GM19455 (cell line): ENCODE measurements at regions not wholly inside any gene's neighbourhood (a gene's known extent, or its start where the extent isn't known, plus 50 kb on each side); places are given as distances from the start of the nearest gene placed in this dataset.
"Not testable (repeated sequence)": the region's sequence is repeated elsewhere in the genome, so short reads cannot be mapped to it uniquely, and the experiment has no call there.

Source experiments
- ATAC-seq: cut with Tn5 transposase; IDR thresholded peaks from one replicate; pipeline ENCODE4 v1.9.1; 2021; ENCODE audit not compliant: unreplicated experiment

DNA sequence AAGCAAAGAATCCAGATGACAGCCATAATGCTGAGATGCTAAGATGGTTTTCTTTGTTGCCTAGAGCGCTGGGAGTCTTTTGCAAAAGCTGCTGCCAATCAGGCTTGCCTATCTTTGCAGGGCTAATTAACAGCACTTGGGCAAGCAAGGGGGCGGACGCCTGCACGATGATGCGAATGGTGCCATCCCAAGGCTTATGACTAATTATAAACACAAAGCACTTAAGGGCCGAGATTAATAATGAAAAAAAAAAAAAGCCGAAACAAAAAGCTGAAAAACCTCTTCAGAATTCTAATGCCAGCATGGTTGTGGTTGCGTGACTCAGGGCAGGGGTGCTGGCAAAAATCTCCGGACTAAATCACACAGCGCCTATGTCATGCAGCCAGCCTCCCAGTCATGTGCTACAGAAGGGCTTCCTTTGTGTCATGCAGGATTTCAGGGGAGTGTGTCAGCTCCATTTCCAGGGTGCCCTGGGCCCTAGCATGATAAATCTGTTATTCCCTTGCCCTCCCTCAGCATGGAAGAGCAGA is 185.0 kb upstream of the ANKRD28 start:
- no peak for ATAC-seq

DNA sequence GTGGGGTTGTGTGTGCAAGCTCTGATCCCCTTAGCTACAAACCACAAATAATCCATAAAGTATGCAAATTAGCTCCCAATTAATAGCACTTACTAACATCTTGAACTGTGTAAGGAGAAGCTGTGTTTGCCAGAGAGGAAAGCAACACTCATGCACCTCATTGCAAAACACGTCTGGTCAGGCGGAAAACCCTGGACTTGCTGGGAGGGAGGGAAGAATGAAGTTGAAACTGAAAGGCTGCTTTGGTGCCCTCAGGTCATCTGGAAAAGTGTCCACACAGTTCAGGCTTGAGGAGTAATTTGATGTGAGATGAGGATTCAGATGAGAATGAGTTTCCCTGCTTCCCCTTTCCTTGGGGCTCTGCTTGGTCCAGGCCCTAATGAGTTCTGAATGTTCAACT is 185.5 kb upstream of the ANKRD28 start:
- no peak for ATAC-seq

DNA sequence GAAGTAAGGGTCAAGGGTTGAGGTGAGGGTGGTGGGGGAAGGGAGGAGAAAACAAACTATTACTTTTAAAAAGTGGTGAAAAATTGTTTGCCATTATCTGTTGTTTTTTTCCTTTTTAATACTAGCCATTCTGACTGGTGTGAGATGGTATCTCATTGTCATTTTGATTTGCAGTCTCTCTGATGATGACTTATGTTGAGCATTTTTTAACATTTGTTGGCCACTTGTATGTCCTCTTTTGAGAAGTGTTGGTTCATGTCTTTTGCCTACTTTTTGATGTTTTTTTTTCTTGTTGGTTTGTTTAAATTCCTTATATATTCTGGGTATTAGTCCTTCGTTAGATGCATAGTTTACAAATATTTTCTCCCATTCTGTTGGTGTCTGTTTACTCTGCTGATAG is 185.9 kb upstream of the ANKRD28 start:
- no peak for ATAC-seq

DNA sequence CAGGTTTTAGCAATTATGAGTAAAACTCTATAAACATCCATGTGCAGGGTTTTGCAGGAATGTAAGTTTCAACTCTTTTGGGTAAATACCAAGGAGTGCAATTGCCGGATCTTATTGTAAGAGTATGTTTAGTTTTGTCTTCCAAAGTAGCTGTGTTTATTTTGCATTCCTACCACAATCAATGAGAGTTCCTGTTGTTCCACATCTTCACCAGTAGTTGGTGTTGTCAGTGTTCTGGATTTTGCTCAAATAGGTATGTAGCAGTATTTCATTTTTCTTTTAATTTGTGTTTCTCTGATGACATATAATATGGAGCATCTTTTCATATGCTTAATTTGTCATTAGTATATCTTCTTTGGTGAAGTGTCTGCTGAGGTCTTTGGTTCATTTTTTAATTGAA is 185.1 kb upstream of the GALNT15 start:
- ATAC-seq = no peak

DNA sequence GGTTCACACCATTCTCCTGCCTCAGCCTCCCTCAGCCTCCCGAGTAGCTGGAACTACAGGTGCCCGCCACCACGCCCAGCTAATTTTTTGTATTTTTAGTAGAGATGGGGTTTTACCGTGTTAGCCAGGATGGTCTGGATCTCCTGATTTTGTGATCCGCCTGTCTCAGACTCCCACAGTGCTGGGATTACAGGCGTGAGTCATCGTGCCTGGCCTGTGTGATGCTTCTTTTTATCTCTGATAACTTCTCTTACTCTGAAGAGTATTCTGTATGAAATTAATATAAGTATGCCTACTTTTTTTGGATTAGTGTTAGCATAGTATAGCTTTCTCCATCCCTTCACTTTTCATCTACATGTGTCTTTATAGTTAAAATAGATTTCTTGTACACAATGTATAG is 180.8 kb upstream of the GALNT15 start:
- not testable (repeated sequence) for ATAC-seq

DNA sequence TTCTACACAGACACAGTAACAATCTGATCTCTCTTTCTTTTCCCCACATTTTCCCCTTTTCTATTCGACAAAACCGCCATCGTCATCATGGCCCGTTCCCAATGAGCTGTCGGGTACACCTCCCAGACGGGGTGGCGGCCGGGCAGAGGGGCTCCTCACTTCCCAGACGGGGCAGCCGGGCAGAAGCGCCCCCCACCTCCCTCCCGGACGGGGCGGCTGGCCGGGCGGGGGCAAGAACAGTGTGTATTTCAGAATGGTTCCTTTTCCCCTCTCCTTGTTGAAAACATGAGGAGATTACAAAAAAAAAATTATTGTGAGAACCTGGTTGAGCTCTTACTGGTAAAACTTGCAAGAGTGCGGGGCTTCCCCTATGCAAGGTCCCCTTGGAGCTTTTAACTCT is 178.0 kb upstream of the GALNT15 start:
- not testable (repeated sequence) for ATAC-seq

DNA sequence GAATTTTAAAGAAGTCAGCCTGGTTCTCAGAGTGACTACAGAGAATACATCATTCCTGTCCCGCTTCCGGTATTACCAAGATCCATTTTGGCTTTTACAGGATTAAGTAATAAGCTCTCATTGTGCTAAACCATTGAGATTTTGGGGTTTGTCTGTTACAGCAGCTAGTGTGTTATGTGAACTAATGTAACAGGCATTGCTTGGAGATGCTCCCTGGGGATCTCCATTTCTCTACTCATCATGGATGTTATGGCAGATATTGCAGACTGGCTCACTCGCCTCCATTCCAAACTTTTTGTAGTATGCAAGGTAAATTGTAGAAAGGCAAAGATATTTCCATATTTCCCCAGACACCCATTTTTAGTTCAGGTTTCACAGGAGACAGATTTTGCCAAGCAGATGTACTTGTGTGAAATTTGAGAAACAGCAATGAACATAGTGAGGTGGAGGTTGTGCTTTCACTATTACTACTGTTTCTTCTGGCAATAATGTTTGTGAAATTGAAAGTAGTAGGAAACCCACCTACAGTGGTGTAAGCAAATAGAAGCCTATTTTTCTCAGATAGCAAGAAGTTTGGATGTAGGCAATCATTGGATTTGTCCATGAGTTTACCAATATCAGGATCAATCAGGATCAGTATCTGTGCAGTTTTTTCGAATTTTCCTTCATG is 177.1 kb upstream of the GALNT15 start:
- no peak for ATAC-seq

DNA sequence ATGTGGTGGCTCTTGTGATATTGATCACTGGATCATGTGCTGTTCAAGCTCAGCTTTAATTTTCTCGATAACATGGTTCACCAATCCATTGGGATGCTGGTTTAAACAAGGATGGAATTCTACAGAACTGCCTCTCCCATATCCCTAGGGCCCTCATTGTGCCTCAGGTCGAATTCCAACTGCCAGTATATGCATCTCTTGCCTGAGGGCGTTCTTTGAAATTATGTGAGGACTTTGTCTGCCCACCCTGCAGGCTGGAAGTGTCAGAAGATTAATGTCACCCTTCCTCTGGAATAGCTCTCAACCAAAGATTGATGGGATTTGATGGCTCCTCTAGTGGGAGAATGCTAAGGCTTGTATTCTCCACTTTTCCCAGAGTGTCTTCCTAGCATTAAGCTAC is 175.6 kb upstream of the GALNT15 start:
- ATAC-seq = no peak

DNA sequence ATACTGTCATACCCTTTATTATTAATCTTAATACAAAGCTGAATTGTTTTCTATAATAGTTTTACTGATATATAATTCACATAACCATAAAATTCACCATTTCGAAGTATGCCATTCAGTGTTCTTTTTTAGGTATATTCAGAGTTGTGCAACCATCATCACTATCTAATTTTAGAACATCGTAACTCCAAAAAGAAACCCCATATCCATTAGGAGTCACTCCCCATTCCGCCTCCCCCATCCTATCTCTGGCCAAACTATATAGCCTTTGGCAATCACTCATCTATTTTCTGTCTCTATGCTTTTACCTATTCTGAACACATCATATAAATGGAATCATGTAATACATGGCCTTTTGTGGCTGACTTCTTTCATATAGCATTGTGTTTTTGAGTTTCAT is 169.7 kb upstream of the GALNT15 start:
- ATAC-seq = no peak

DNA sequence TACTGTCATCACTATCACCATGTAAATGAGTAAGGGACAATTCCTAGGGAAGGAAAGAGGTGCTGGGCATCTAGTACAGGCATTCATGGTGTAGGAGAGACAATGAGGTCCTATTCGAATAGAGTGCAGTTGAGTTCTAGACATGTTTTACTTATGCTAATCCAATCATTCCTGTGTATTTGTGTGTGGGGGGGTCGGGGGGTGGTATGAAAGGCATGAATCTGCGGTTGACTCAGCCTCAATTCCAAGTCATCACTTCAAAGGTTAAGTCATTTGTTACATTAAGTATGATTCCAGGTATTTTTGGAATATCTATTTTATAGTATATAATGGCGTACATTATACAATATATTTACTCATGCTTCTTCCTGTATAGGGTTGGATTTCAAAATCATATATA is 163.1 kb upstream of the GALNT15 start:
- no peak for ATAC-seq

DNA sequence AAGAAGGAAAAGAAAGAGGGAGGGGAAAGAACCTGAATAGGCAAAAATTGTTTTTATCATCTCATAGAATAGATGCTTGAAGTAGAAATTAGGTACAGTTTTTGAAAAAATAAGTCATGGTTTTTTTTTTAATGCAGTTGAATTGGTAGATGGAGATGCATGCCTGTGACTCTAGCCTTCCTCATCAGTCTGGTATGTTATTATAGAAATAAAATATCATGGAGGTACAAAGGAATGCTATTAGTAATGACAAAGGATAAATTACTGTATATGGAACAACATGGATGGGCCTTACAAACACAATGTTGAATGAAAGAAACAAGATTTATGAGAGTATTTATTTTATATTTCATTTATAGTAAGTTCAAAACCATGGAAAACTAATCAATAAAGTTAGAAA is 162.4 kb upstream of the GALNT15 start:
- no peak for ATAC-seq

DNA sequence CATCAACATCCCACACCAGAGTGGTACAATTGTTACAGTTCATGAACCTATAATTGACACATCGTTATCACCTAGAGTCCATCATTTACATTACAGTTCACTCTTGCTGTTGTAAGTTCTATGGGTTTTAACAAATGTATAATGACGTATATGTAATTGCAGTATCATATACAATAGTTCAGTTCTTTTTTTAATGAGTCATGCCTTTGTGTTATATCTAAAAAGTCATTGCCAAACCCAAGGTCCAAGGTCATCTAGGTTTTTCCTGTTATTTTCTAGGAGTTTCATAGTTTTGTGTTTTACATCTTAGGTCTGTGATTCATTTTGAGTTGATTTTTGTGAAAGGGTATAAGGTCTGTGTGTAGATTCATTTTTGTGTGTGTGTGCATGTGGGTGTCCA is 160.9 kb upstream of the GALNT15 start:
- ATAC-seq = no peak

DNA sequence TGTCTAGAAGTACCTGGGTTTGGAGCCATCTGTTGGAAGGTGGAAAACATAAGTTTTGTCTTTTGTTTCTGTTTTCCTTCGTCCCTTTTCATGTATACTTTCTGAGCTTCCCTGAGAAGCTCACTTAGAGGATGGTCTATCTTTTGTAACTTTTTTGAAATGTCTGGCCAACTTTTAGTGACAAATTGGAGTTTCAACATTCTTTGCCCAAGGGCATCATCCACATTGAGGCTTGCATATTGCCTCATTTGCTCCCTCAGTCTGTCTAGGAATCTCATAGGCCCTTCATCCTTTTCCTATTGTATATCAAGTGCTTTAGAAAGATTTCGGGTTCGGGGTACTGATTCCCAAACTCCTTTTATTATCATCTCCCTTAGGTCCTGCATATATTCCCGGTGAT is 152.7 kb upstream of the GALNT15 start:
- ATAC-seq = not testable (repeated sequence)

DNA sequence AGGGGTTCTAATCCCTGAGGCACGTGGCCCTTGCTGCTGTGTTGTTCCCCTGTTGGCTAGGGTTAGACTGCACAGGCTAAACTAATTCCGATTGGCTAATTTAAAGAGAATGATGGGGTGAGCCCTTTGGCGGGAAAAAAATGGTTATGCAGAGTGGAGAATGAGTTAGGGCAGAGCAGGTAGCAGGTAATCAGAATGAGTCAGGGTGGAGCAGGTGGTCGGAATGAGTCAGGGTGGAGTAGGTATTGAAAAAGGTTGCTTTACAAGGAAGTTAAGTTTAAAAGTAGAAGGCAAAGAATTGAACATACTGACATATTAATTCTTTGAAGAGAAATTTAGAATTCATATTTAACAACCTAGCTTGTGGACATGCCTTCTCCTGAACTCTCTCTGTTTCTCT is 150.6 kb upstream of the GALNT15 start:
- not testable (repeated sequence) for ATAC-seq

DNA sequence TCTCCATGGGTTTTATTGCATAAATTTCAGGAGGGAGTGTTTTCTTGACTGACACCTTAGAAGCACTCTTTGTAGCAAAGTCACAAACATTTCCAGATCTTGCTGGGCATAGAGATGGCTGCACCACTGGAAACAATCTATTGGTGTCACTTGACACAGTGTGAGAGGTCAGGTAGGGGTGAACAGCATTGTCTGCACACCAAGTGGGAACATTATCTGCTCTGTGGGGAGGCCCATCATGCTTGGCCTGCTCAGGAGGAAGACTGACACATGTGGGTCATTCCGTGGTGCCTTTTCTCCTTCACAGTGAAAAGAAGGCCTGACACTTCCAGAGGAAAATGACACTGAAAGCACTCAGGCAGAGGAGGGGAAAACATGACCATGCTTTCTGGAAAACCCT is 149.9 kb upstream of the GALNT15 start:
- no peak for ATAC-seq

DNA sequence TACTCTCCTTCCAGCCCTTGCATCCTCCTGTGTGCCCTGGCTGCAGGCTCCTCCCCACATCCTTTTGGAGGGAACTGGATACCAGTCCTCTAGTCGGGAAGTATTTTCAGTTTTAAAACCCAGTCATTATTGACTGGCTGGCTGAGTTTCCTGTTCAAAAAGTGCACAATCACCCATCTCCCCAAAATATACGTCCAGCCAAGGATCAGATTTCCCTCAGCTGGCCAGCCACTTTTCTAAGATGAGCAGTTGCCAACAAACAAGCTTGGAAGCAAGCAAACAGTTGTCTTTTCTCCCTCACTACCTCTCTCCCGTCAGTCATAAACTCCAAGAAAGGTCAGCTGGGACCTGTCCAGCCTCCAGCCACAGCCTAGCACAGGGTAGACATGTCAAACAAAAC is 147.7 kb upstream of the GALNT15 start:
- ATAC-seq = no peak

DNA sequence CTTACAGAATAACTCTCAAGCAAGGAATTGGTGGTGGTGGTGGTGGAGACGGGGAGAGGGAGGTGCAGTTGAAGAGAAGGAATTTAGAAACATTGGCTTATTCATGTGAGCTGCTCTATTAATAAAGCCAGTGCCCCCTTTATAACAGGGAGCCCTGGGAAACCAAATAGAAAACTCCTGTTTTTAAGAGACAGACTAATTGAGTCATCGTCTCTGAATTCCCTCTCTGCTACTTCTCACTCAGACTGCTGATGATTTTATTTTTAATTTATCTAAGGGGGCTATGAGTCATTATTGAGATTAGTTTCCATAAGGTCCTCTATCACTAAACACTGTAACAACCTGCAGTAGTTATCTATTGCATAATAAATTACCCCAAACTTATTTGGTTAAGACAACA is 145.9 kb upstream of the GALNT15 start:
- ATAC-seq = no peak

DNA sequence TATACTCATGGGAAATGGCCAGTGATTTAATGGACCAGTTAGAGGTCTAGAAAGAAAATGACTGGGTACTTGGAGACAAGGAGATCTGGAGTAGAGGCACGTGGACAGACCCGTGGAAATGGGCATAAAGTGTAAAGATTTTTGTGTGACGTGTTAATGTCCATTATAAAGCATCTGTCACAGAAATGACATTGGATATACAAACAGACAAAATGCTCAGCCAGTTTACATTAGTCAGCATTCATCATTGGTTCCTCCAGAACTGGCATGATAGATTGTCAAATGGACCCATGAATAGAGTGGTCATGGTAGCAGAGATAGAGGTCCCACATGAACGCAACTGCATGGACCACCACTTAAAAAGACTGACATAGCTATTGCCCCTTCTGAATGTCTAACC is 144.1 kb upstream of the GALNT15 start:
- no peak for ATAC-seq

DNA sequence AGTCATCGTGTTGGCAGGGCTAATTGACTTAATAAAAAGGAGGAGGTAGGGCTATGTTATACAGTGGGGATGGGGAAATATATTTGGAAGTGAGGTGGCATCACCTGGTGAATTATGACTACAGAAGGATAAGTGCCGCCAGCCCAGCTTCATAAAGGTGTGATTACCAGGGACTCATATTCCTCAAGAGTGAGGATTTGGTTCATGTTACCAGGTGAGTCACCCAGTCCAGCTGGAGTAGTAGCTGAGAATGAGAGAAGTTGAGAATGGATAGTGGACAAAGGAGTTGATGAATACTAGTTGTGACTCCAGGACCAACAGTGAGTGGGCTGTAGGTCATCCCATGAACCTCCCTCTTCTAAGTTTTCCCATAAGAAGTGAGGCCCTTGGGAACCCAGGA is 143.0 kb upstream of the GALNT15 start:
- no peak for ATAC-seq

DNA sequence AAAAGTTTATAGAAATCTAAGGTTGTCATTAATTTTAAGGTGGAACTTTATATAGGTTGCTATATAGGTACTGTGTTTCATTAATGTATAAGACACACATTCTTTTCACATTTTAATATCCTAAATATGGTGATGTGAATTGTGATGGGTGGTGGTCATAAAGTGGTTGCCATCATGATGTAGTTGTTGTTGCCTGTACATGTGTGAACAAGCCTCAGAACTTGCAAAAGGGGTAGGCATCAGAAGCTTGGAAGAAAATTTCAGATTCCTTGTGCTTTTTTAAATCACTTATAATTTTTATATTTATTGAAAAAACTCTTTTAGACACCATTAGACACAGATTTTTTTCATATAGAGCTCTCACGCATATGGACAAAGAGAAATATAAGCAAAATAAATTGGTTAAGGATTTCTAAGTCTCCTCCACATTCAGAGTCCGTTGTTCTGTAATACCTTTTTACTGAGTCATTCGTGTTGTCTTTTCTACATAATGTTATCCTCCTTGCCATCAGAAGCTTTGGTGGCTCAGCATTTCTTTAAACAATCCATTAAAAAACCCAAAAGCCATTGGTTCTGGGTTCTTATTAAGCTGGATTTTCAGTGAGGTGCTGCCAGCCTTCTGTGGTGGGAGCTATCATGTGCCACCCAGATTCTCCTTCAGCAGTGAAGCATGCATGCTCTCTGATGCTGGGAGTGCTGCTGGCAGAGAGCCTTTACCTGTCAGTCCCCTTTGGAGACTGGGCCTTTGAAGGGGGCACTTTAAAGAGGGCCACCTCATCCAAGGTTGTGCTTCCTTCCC is 140.4 kb upstream of the GALNT15 start:
- no peak for ATAC-seq

DNA sequence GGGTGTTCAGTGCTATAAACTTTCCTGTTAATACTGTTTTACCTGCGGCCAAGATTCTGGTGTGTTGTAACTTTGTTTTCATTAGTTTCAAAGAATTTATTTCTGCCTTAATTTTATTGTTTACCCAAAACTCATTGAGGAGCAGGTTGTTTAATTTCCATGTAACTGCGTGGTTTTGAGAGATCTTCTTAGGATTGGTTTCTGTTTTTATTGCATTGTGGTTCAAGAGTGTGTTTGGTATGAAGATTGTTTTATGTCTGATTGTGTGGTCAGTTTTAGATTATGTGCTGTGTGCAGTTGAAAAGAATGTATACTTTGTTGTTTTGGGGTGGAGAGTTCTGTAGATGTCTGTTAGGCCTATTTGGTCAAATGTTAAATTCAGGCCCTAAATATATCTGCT is 133.5 kb upstream of the GALNT15 start:
- no peak for ATAC-seq
